ENCODE measurements at regions not wholly inside any gene's neighbourhood (a gene's known extent, or its start where the extent isn't known, plus 50 kb on each side); places are given as distances from the start of the nearest gene placed in this dataset.

DNA sequence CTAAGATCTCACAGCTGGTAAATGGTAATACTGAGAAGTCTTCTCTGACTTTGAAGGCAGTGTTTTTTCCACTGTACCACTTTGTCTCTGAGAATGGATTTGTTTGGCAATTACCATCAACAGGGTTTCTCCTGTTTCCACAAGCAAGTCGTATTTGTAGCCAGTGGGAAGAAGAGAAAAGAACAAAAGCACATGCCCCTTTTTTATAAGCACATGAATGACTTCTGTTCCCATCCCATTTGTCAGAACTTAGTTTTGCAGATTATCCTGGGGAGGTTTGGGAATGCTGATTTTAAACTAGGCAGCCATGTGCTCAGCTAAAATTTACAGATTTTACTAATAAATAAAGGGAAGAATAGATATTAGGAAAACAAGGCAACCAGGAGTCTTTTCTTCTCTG lies 92.9 kb upstream of the ZSWIM2 start:
- no peak for FAIRE-seq
- dilution Hi-C loops (cut with MboI; ENCODE audit: extremely low pct_ligation_motif_present, low sequenced_read_pairs) = no loop called here

DNA sequence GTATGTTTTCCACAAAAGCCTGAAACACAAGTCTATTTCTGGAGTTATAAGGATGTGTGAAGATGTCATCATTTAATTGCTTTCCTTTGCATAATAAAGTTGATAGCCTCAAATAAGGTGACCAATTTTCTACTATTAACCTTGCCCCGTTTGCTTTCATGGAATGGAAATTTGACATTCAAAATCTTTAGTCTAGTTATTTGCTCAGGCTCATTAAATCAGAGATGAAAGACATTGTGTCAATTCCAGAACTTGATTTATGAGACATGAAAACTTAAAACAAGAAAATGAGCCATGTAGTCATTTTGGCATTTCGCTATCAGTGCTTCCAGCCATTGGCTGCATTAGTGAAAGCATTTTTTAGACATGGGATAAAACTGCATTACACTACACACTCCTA lies 91.5 kb upstream of the ZSWIM2 start:
- TF ChIP-seq CTCF (optimal IDR thresholded peaks at IDR 0.05 in 1 of 3, IDR thresholded peaks at IDR 0.05 in 1 of 3, conservative IDR thresholded peaks at IDR 0.05 in 1 of 3; ENCODE audit: extremely low read depth in 1 of 3, insufficient read depth in 2 of 3, low read length in 3 of 3) = no peak
- TF ChIP-seq EZH2 (IDR thresholded peaks at IDR 0.05; ENCODE audit: low read length) = no peak
- H3K9ac ChIP-seq (ENCODE audit: control insufficient read depth, extremely low read depth, insufficient read depth, low read length) = no peak overlapping the region
- DNase-seq (ENCODE audit: low read depth, low spot score) (no peak), FAIRE-seq (peak; percentile 46)
- dilution Hi-C loops (cut with MboI; ENCODE audit: extremely low pct_ligation_motif_present, low sequenced_read_pairs) = no loop called here
- no peaks in the 10 kb centered on the region for H3K4me1 ChIP-seq (ENCODE audit: control insufficient read depth, extremely low read depth, insufficient read depth, low read length)
- H3K27ac ChIP-seq (ENCODE audit: control insufficient read depth, insufficient read depth, low read length) = no peak overlapping the region
- no peaks in the 10 kb centered on the region for H4K20me1 ChIP-seq (ENCODE audit: control insufficient read depth, extremely low read depth, insufficient read depth, low read length)
- no peaks in the 10 kb centered on the region for H3K27me3 ChIP-seq (ENCODE audit: control insufficient read depth, extremely low read depth, insufficient read depth, low read length)
- H3K36me3 ChIP-seq (ENCODE audit: control insufficient read depth in 2 of 2, extremely low read depth in 1 of 2, insufficient read depth in 2 of 2, low read length in 2 of 2) = no peaks in the 10 kb centered on the region
- no peak overlapping the region for H2AFZ ChIP-seq (ENCODE audit: control insufficient read depth, low read length)
- H3K4me2 ChIP-seq (ENCODE audit: control insufficient read depth, extremely low read depth, insufficient read depth, low read depth, low read length) = no peak overlapping the region
- H3K9me1 ChIP-seq (ENCODE audit: control insufficient read depth, extremely low read depth, insufficient read depth, low read length) = no peaks in the 10 kb centered on the region
- H3K9me3 ChIP-seq (ENCODE audit: control insufficient read depth, low read depth, low read length) = no peaks in the 10 kb centered on the region
- H3K79me2 ChIP-seq (ENCODE audit: control insufficient read depth, insufficient read depth, low read length) = no peaks in the 10 kb centered on the region
- no peak overlapping the region for H3K4me3 ChIP-seq (ENCODE audit: control insufficient read depth in 2 of 3, extremely low read depth in 1 of 3, insufficient read depth in 2 of 3, low read depth in 1 of 3, low read length in 3 of 3)

More for the DNA sequence above, 92.9 kb upstream of the ZSWIM2 start:
- H3K4me1 ChIP-seq (ENCODE audit: control insufficient read depth, extremely low read depth, insufficient read depth, low read length) = no peaks in the 10 kb centered on the region
- H3K79me2 ChIP-seq (ENCODE audit: control insufficient read depth, insufficient read depth, low read length) = no peaks in the 10 kb centered on the region
- H3K9ac ChIP-seq (ENCODE audit: control insufficient read depth, extremely low read depth, insufficient read depth, low read length) = no peak overlapping the region
- no peak overlapping the region for H3K27ac ChIP-seq (ENCODE audit: control insufficient read depth, insufficient read depth, low read length)
- H3K36me3 ChIP-seq (ENCODE audit: control insufficient read depth in 2 of 2, extremely low read depth in 1 of 2, insufficient read depth in 2 of 2, low read length in 2 of 2) = no peaks in the 10 kb centered on the region
- no peak overlapping the region for H2AFZ ChIP-seq (ENCODE audit: control insufficient read depth, low read length)
- H3K4me2 ChIP-seq (ENCODE audit: control insufficient read depth, extremely low read depth, insufficient read depth, low read depth, low read length) = no peak overlapping the region
- no peaks in the 10 kb centered on the region for H3K27me3 ChIP-seq (ENCODE audit: control insufficient read depth, extremely low read depth, insufficient read depth, low read length)
- H3K9me3 ChIP-seq (ENCODE audit: control insufficient read depth, low read depth, low read length) = no peaks in the 10 kb centered on the region
- no peak for DNase-seq (ENCODE audit: low read depth, low spot score)
- H3K9me1 ChIP-seq (ENCODE audit: control insufficient read depth, extremely low read depth, insufficient read depth, low read length) = no peaks in the 10 kb centered on the region
- no peak for TF ChIP-seq EZH2 (IDR thresholded peaks at IDR 0.05; ENCODE audit: low read length)
- TF ChIP-seq CTCF (optimal IDR thresholded peaks at IDR 0.05 in 1 of 3, IDR thresholded peaks at IDR 0.05 in 1 of 3, conservative IDR thresholded peaks at IDR 0.05 in 1 of 3; ENCODE audit: extremely low read depth in 1 of 3, insufficient read depth in 2 of 3, low read length in 3 of 3) = no peak
- no peaks in the 10 kb centered on the region for H4K20me1 ChIP-seq (ENCODE audit: control insufficient read depth, extremely low read depth, insufficient read depth, low read length)
- no peak overlapping the region for H3K4me3 ChIP-seq (ENCODE audit: control insufficient read depth in 2 of 3, extremely low read depth in 1 of 3, insufficient read depth in 2 of 3, low read depth in 1 of 3, low read length in 3 of 3)

Data from keratinocyte (primary cell).